ENCODE measurements at regions not wholly inside any gene's neighbourhood (a gene's known extent, or its start where the extent isn't known, plus 50 kb on each side); places are given as distances from the start of the nearest gene placed in this dataset.
"Not testable (repeated sequence)": the region's sequence is repeated elsewhere in the genome, so short reads cannot be mapped to it uniquely, and the experiment has no call there.

DNA sequence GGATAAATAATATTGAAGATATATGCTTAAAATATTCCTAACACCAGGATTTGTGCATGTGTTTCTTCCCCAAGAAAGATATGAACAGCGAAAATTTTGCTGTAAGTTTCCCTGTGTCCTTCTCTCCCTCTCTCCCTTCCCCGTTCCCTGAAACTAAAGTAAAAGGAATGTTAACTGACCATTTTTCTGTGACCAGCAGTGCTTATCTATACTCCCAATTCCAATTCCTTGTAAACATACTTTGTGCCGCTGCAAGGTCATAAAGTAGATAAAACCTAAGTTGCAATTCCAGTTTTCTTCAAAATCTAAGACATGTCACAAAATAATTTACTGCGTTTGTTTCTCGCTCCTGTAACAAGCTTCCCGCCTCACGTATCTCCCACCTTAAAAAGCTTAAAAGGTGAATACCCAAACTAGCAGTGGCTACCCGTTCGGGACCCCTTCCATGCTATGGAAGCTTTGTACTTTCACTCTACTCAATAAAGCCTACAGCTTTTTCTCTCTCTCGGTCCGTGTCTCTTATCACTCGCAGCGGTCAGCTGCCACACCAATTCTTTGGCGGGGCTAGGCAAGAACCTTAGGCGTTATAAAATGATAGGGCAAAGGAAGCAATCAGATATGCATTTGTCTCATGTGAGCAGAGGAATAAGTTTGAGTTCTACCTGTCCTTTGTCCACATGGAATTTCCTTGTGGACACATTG lies 1798.0 kb downstream of the EFNA5 start:
- Histone ChIP-seq H3K9ac (ENCODE audit: low read length) (no peak overlapping the region), H3K36me3 (ENCODE audit: insufficient read depth, low read length) (no peaks in the 10 kb centered on the region), H3K4me3 (ENCODE audit: insufficient read depth, low read depth, low read length) (no peak overlapping the region), H3K4me1 (ENCODE audit: insufficient read depth, low read length) (no peaks in the 10 kb centered on the region), H2AFZ (ENCODE audit: low read depth, low read length) (no peak overlapping the region), H3K4me2 (ENCODE audit: low read length) (no peak overlapping the region), H3K27ac (ENCODE audit: low read depth, low read length) (no peak overlapping the region), H3K9me3 (ENCODE audit: insufficient read depth, low read depth, low read length) (no peaks in the 10 kb centered on the region), H3K27me3 (ENCODE audit: insufficient read depth, low read length) (no peaks in the 10 kb centered on the region), H4K20me1 (ENCODE audit: insufficient read depth, low read length) (no peaks in the 10 kb centered on the region), H3K79me2 (ENCODE audit: insufficient read depth, low read length) (no peaks in the 10 kb centered on the region)
- no peaks in the 10 kb centered on the region for H3K9me3 Mint-ChIP-seq (ENCODE audit: unreplicated experiment)
- FAIRE-seq, result no peak
- no peak overlapping the region for H3K4me3 Mint-ChIP-seq (ENCODE audit: unreplicated experiment)
- H3K27ac Mint-ChIP-seq (ENCODE audit: unreplicated experiment), result no peak overlapping the region
- H3K4me1 Mint-ChIP-seq (ENCODE audit: low read depth, unreplicated experiment), result peaks cover 5% of the 10 kb centered on the region
- no peaks in the 10 kb centered on the region for H3K27me3 Mint-ChIP-seq (ENCODE audit: low read depth, unreplicated experiment)
- no peak for DNase-seq (ENCODE audit: low read depth)
- no peak for TF ChIP-seq EZH2 (IDR thresholded peaks at IDR 0.05; ENCODE audit: insufficient read depth, low read length)
- TF ChIP-seq, protein P1, sequence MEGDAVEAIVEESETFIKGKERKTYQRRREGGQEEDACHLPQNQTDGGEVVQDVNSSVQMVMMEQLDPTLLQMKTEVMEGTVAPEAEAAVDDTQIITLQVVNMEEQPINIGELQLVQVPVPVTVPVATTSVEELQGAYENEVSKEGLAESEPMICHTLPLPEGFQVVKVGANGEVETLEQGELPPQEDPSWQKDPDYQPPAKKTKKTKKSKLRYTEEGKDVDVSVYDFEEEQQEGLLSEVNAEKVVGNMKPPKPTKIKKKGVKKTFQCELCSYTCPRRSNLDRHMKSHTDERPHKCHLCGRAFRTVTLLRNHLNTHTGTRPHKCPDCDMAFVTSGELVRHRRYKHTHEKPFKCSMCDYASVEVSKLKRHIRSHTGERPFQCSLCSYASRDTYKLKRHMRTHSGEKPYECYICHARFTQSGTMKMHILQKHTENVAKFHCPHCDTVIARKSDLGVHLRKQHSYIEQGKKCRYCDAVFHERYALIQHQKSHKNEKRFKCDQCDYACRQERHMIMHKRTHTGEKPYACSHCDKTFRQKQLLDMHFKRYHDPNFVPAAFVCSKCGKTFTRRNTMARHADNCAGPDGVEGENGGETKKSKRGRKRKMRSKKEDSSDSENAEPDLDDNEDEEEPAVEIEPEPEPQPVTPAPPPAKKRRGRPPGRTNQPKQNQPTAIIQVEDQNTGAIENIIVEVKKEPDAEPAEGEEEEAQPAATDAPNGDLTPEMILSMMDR (IDR thresholded peaks at IDR 0.05; ENCODE audit: insufficient read depth, low read depth, low read length), result no peak
- H3K36me3 Mint-ChIP-seq (ENCODE audit: low read depth, unreplicated experiment), result no peaks in the 10 kb centered on the region

DNA sequence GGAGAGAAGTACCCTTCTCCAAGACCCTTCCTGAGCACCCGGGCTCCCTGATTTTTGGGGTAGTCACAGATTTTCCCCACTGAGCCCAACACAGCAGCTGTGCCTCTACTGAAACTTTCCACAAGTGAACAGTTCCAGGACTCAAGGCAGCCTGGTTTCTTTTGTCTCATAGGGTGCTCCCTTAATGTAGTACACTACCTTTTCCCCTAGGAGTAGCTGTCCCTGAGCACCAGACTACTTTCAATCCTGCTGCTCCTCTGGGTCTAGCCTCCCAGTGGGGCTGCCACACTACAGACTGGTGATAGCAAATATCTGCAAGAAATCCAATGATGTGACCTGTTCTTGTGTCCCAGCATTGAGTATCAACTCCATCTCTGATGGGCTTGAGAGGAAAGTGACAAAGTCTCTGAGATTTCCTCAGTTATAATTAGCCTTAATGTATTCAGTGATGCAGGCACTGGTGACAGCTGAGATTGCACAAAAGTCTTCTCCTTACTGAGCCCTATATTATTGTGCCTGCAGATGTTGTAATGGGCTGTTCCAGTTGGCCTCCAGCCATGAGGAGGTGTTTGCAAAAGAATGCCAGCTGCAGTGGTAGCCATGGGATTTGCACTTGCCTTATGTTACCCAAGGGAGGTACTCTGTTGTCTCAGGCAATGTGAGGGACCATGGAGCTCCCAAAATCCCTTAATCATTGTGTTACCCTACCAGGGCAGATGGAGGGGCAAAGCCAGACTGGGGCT lies 1802.5 kb downstream of the EFNA5 start:
- no peak for FAIRE-seq
- DNase-seq (ENCODE audit: low read depth), result no peak
- no peaks in the 10 kb centered on the region for H3K36me3 ChIP-seq (ENCODE audit: insufficient read depth, low read length)
- Mint-ChIP-seq H3K36me3 (ENCODE audit: low read depth, unreplicated experiment) (no peaks in the 10 kb centered on the region), H3K4me3 (ENCODE audit: unreplicated experiment) (no peak overlapping the region), H3K27me3 (ENCODE audit: low read depth, unreplicated experiment) (no peaks in the 10 kb centered on the region), H3K27ac (ENCODE audit: unreplicated experiment) (no peak overlapping the region), H3K4me1 (ENCODE audit: low read depth, unreplicated experiment) (peaks cover 5% of the 10 kb centered on the region), H3K9me3 (ENCODE audit: unreplicated experiment) (peaks cover 5% of the 10 kb centered on the region)
- no peak overlapping the region for H3K27ac ChIP-seq (ENCODE audit: low read depth, low read length)
- H3K79me2 ChIP-seq (ENCODE audit: insufficient read depth, low read length), result no peaks in the 10 kb centered on the region
- no peaks in the 10 kb centered on the region for H3K4me1 ChIP-seq (ENCODE audit: insufficient read depth, low read length)
- no peak overlapping the region for H3K4me3 ChIP-seq (ENCODE audit: insufficient read depth, low read depth, low read length)
- H2AFZ ChIP-seq (ENCODE audit: low read depth, low read length), result no peak overlapping the region
- H4K20me1 ChIP-seq (ENCODE audit: insufficient read depth, low read length), result no peaks in the 10 kb centered on the region
- no peak overlapping the region for H3K9ac ChIP-seq (ENCODE audit: low read length)
- no peaks in the 10 kb centered on the region for H3K27me3 ChIP-seq (ENCODE audit: insufficient read depth, low read length)
- H3K9me3 ChIP-seq (ENCODE audit: insufficient read depth, low read depth, low read length), result no peaks in the 10 kb centered on the region
- H3K4me2 ChIP-seq (ENCODE audit: low read length), result no peak overlapping the region
- no peak for TF ChIP-seq EZH2 (IDR thresholded peaks at IDR 0.05; ENCODE audit: insufficient read depth, low read length)
- TF ChIP-seq, protein P1 (IDR thresholded peaks at IDR 0.05; ENCODE audit: insufficient read depth, low read depth, low read length), result no peak

DNA sequence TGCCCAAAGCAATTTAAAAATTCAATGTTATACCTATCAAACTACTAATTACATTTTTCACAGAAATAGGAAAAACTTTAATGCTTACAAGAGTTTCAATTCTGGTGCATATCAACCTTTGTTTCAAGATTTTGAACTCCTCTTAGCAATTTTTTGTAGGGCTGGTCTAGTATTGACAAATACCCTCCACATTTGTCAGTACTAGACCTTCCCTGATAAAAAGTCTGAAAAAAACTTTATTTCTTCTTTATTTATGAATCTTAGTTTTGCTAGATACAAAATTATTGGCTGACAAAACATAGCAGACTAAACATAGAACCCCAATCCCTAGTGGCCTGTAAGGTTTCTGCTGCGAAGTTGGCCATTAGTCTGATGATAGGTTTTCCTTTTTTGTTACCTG lies 1804.9 kb downstream of the EFNA5 start:
- Mint-ChIP-seq H3K4me1 (ENCODE audit: low read depth, unreplicated experiment) (peaks cover 5% of the 10 kb centered on the region), H3K27me3 (ENCODE audit: low read depth, unreplicated experiment) (no peaks in the 10 kb centered on the region), H3K36me3 (ENCODE audit: low read depth, unreplicated experiment) (no peaks in the 10 kb centered on the region), H3K9me3 (ENCODE audit: unreplicated experiment) (peaks cover 6% of the 10 kb centered on the region), H3K4me3 (ENCODE audit: unreplicated experiment) (no peak overlapping the region), H3K27ac (ENCODE audit: unreplicated experiment) (no peak overlapping the region)
- FAIRE-seq (no peak), DNase-seq (ENCODE audit: low read depth) (no peak)
- no peak overlapping the region for H3K27ac ChIP-seq (ENCODE audit: low read depth, low read length)
- no peak overlapping the region for H3K4me2 ChIP-seq (ENCODE audit: low read length)
- no peaks in the 10 kb centered on the region for H3K79me2 ChIP-seq (ENCODE audit: insufficient read depth, low read length)
- H3K4me1 ChIP-seq (ENCODE audit: insufficient read depth, low read length), result no peaks in the 10 kb centered on the region
- H3K9me3 ChIP-seq (ENCODE audit: insufficient read depth, low read depth, low read length), result no peaks in the 10 kb centered on the region
- no peak overlapping the region for H3K9ac ChIP-seq (ENCODE audit: low read length)
- H2AFZ ChIP-seq (ENCODE audit: low read depth, low read length), result no peak overlapping the region
- no peak for TF ChIP-seq EZH2 (IDR thresholded peaks at IDR 0.05; ENCODE audit: insufficient read depth, low read length)
- TF ChIP-seq, protein P1 (IDR thresholded peaks at IDR 0.05; ENCODE audit: insufficient read depth, low read depth, low read length), result no peak
- H3K36me3 ChIP-seq (ENCODE audit: insufficient read depth, low read length), result no peaks in the 10 kb centered on the region
- no peak overlapping the region for H3K4me3 ChIP-seq (ENCODE audit: insufficient read depth, low read depth, low read length)
- no peaks in the 10 kb centered on the region for H4K20me1 ChIP-seq (ENCODE audit: insufficient read depth, low read length)
- no peaks in the 10 kb centered on the region for H3K27me3 ChIP-seq (ENCODE audit: insufficient read depth, low read length)

DNA sequence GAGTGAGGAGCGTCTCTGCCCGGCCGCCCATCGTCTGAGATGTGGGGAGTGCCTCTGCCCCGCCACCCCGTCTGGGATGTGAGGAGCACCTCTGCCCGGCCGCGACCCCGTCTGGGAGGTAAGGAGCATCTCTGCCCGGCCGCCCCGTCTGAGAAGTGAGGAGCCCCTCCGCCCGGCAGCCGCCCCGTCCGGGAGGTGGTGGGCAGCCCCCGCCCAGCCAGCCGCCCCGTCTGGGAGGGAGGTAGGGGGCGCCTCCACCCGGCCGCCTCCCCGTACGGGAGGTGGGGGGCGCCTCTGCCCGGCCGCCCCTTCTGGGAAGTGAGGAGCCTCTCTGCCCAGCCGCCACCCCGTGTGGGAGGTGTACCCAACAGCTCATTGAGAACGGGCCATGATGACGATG lies 1811.4 kb downstream of the EFNA5 start:
- not testable (repeated sequence) for H3K9me3 Mint-ChIP-seq (ENCODE audit: unreplicated experiment); H4K20me1 ChIP-seq (ENCODE audit: insufficient read depth, low read length)

More for the DNA sequence above, 1811.4 kb downstream of the EFNA5 start:
- H3K4me3 ChIP-seq (ENCODE audit: insufficient read depth, low read depth, low read length); DNase-seq (ENCODE audit: low read depth); H3K4me3 Mint-ChIP-seq (ENCODE audit: unreplicated experiment); H3K79me2 ChIP-seq (ENCODE audit: insufficient read depth, low read length); H3K27me3 Mint-ChIP-seq (ENCODE audit: low read depth, unreplicated experiment); H3K4me2 ChIP-seq (ENCODE audit: low read length); FAIRE-seq; H2AFZ ChIP-seq (ENCODE audit: low read depth, low read length); H3K9me3 ChIP-seq (ENCODE audit: insufficient read depth, low read depth, low read length); H3K4me1 Mint-ChIP-seq (ENCODE audit: low read depth, unreplicated experiment); H3K36me3 ChIP-seq (ENCODE audit: insufficient read depth, low read length); H3K27me3 ChIP-seq (ENCODE audit: insufficient read depth, low read length); H3K27ac ChIP-seq (ENCODE audit: low read depth, low read length); H3K36me3 Mint-ChIP-seq (ENCODE audit: low read depth, unreplicated experiment); H3K4me1 ChIP-seq (ENCODE audit: insufficient read depth, low read length); H3K9ac ChIP-seq (ENCODE audit: low read length); H3K27ac Mint-ChIP-seq (ENCODE audit: unreplicated experiment): not testable (repeated sequence)

Data from astrocyte (in vitro differentiated cells and primary cell).